HEK293T (cell line): ENCODE measurements at regions not wholly inside any gene's neighbourhood (a gene's known extent, or its start where the extent isn't known, plus 50 kb on each side); places are given as distances from the start of the nearest gene placed in this dataset.

Source experiments
- CTCF ChIA-PET: fragments of 350-600 bp; formaldehyde crosslinking; extraction: SDS; loops from one replicate; lab custom pipeline; 2021; ENCODE audit warnings: antibody characterized with exemption, inconsistent platforms; lab: Yijun Ruan, JAX
- POLR2A ChIA-PET: fragments of 350-600 bp; formaldehyde crosslinking; extraction: SDS; loops from one replicate; lab custom pipeline; 2020; ENCODE audit warnings: antibody characterized with exemption, inconsistent platforms; lab: Yijun Ruan, JAX
- DNase-seq: peaks from one replicate; pipeline ENCODE4 v3.0.0; 2012; ENCODE audit warnings: mixed read lengths; ENCODE audit errors: extremely low spot score
- ARNT ChIP-seq: fragments of 450-650 bp; IDR thresholded peaks from 2 replicates; pipeline ENCODE4 v1.6.1; 2017; ENCODE audit warnings: mild to moderate bottlenecking
- BHLHE40 ChIP-seq: fragments of 450-650 bp; IDR thresholded peaks from 2 replicates; pipeline ENCODE4 v1.6.1; 2016; ENCODE audit warnings: mild to moderate bottlenecking, moderate library complexity, borderline replicate concordance
- CTBP1 ChIP-seq: fragments of 450-650 bp; IDR thresholded peaks from 2 replicates; pipeline ENCODE4 v1.6.1; 2016; ENCODE audit warnings: borderline replicate concordance
- ELF4 ChIP-seq: fragments of 450-650 bp; IDR thresholded peaks from 2 replicates; pipeline ENCODE4 v1.6.1; 2017; ENCODE audit warnings: antibody characterized with exemption
- FOXA1 ChIP-seq: fragments of 450-650 bp; IDR thresholded peaks from 2 replicates; pipeline ENCODE4 v1.6.1; 2016; ENCODE audit warnings: mild to moderate bottlenecking
- FOXK2 ChIP-seq: fragments of 450-650 bp; IDR thresholded peaks from 2 replicates; pipeline ENCODE4 v1.6.1; 2016; ENCODE audit warnings: mild to moderate bottlenecking
- FOXM1 ChIP-seq: fragments of 450-650 bp; IDR thresholded peaks from 2 replicates; pipeline ENCODE4 v1.6.1; 2017; ENCODE audit warnings: mild to moderate bottlenecking, borderline replicate concordance
- HDGF ChIP-seq: fragments of 450-650 bp; IDR thresholded peaks from 2 replicates; pipeline ENCODE4 v1.6.1; 2017; ENCODE audit warnings: antibody characterized with exemption, borderline replicate concordance
- L3MBTL2 ChIP-seq: fragments of 450-650 bp; conservative IDR thresholded peaks from 2 replicates; pipeline ENCODE4 v1.6.1; 2016; ENCODE audit warnings: mild to moderate bottlenecking
- LEF1 ChIP-seq: fragments of 450-650 bp; IDR thresholded peaks from 2 replicates; pipeline ENCODE4 v1.6.1; 2017; ENCODE audit warnings: mild to moderate bottlenecking, borderline replicate concordance
- NFRKB ChIP-seq: fragments of 450-650 bp; IDR thresholded peaks from 2 replicates; pipeline ENCODE4 v1.6.1; 2016; ENCODE audit warnings: mild to moderate bottlenecking, moderate library complexity
- PKNOX1 ChIP-seq: fragments of 450-650 bp; IDR thresholded peaks from 2 replicates; pipeline ENCODE4 v1.6.1; 2016
- SP1 ChIP-seq: fragments of 450-650 bp; IDR thresholded peaks from 2 replicates; pipeline ENCODE4 v1.6.1; 2017
- SUZ12 ChIP-seq: fragments of 450-650 bp; IDR thresholded peaks from 2 replicates; pipeline ENCODE4 v1.6.1; 2016; ENCODE audit warnings: mild to moderate bottlenecking
- TARDBP ChIP-seq: fragments of 450-650 bp; IDR thresholded peaks from 2 replicates; pipeline ENCODE4 v1.6.1; 2016
- ZNF384 ChIP-seq: fragments of 450-650 bp; IDR thresholded peaks from 2 replicates; pipeline ENCODE4 v1.6.1; 2016

GRCh38 chr6:113089056-113089455, 741.9 kb downstream of the RFPL4B start:
- DNase-seq: no peak
- ChIA-PET POLR2A (no interaction called here), CTCF (no interaction called here)
- TF ChIP-seq PKNOX1 (no peak), FOXA1 (no peak)

- ChIA-PET CTCF (no interaction called here), POLR2A (no interaction called here)
- DNase-seq: no peak
- TF ChIP-seq ZNF384 (no peak), TARDBP (no peak), FOXM1 (no peak), SP1 (no peak), LEF1 (no peak), FOXA1 (no peak), BHLHE40 (no peak), CTBP1 (no peak), NFRKB (no peak), PKNOX1 (no peak), ELF4 (no peak), HDGF (no peak), FOXK2 (no peak), L3MBTL2 (no peak), SUZ12 (no peak), ARNT (no peak)
These were observed 745.7 kb downstream of the RFPL4B start for GRCh38 chr6:113092795-113093194.

GRCh38 chr6:113094779-113095178, 747.6 kb downstream of the RFPL4B start:
- POLR2A ChIA-PET: no interaction called here

GRCh38 chr6:113095841-113096240, 748.7 kb downstream of the RFPL4B start:
- TF ChIP-seq BHLHE40: no peak
- no peak for TF ChIP-seq ELF4
- no peak for TF ChIP-seq TARDBP
- TF ChIP-seq PKNOX1: no peak
- POLR2A ChIA-PET: no interaction called here
- DNase-seq: no peak
- CTCF ChIA-PET: no interaction called here

More at GRCh38 chr6:113094779-113095178, 747.6 kb downstream of the RFPL4B start:
- CTCF ChIA-PET: interaction anchor here (0.6 kb wide), 1 partner anchor 22 kb away, joined by 5 read pairs; no protein-coding TSS in a partner anchor
- no peak for DNase-seq
- TF ChIP-seq FOXM1: no peak
- no peak for TF ChIP-seq FOXK2
- TF ChIP-seq ZNF384: no peak
- TF ChIP-seq FOXA1: no peak

- ChIA-PET POLR2A (no interaction called here), CTCF (no interaction called here)
- TF ChIP-seq NFRKB: no peak
- no peak for TF ChIP-seq ELF4
- TF ChIP-seq FOXA1: no peak
- no peak for TF ChIP-seq BHLHE40
These were observed 754.4 kb upstream of the MARCKS start for GRCh38 chr6:113102761-113103160.

GRCh38 chr6:113103634-113104361, 753.3 kb upstream of the MARCKS start:
- POLR2A ChIA-PET: no interaction called here
- peak; percentile 20 for DNase-seq

More at GRCh38 chr6:113102761-113103160, 754.4 kb upstream of the MARCKS start:
- no peak for DNase-seq

GRCh38 chr6:113104541-113104940, 752.6 kb upstream of the MARCKS start:
- ChIA-PET CTCF (no interaction called here), POLR2A (no interaction called here)
- TF ChIP-seq ZNF384 (no peak), SUZ12 (no peak), L3MBTL2 (no peak), ARNT (no peak), ELF4 (no peak)
- DNase-seq: no peak

More at GRCh38 chr6:113103634-113104361, 753.3 kb upstream of the MARCKS start:
- CTCF ChIA-PET: no interaction called here
- TF ChIP-seq PKNOX1: peak; percentile 85
- TF ChIP-seq SP1: no peak
